DMS114 treated with DMSO at 0.1 percent for 48 hours (cell line): ENCODE measurements at regions not wholly inside any gene's neighbourhood (a gene's known extent, or its start where the extent isn't known, plus 50 kb on each side); places are given as distances from the start of the nearest gene placed in this dataset.
"Not testable (repeated sequence)": the region's sequence is repeated elsewhere in the genome, so short reads cannot be mapped to it uniquely, and the experiment has no call there.

Experiments
- DNase-seq: peaks from one replicate; lab custom pipeline; 2025; ENCODE audit not compliant: unreplicated experiment; lab: John Stamatoyannopoulos, UW

GRCh38 chr7:13117592-13117991 lies 430.2 kb downstream of the ARL4A start:
- no peak for DNase-seq

GRCh38 chr7:13124629-13125028 lies 437.2 kb downstream of the ARL4A start:
- not testable (repeated sequence) for DNase-seq

- DNase-seq, result no peak
Measured at GRCh38 chr7:13126347-13126746, 438.9 kb downstream of the ARL4A start.

GRCh38 chr7:13130321-13130720 lies 442.9 kb downstream of the ARL4A start:
- no peak for DNase-seq

- not testable (repeated sequence) for DNase-seq
Measured at GRCh38 chr7:13130906-13131305, 443.5 kb downstream of the ARL4A start.

- DNase-seq, result no peak
Measured at GRCh38 chr7:13132314-13132713, 444.9 kb downstream of the ARL4A start.

- not testable (repeated sequence) for DNase-seq
Measured at GRCh38 chr7:13136345-13136744, 448.9 kb downstream of the ARL4A start.

GRCh38 chr7:13139436-13139835 lies 452.0 kb downstream of the ARL4A start:
- DNase-seq, result no peak

GRCh38 chr7:13144673-13145072 lies 457.2 kb downstream of the ARL4A start:
- DNase-seq, result peak; percentile 42

GRCh38 chr7:13148548-13148947 lies 461.1 kb downstream of the ARL4A start:
- no peak for DNase-seq

- peak; percentile 33 for DNase-seq
Measured at GRCh38 chr7:13151978-13152377, 464.5 kb downstream of the ARL4A start.

GRCh38 chr7:13152755-13153154 lies 465.3 kb downstream of the ARL4A start:
- peak; percentile 54 for DNase-seq

GRCh38 chr7:13153266-13153665 lies 465.8 kb downstream of the ARL4A start:
- peak; percentile 89 for DNase-seq

- DNase-seq, result no peak
Measured at GRCh38 chr7:13153742-13154141, 466.3 kb downstream of the ARL4A start.

- DNase-seq, result no peak
Measured at GRCh38 chr7:13155188-13155587, 467.8 kb downstream of the ARL4A start.

GRCh38 chr7:13159003-13159402 lies 471.6 kb downstream of the ARL4A start:
- no peak for DNase-seq

- DNase-seq, result peak; percentile 69
Measured at GRCh38 chr7:13159467-13160184, 472.2 kb downstream of the ARL4A start.

- DNase-seq, result peak; percentile 52
Measured at GRCh38 chr7:13161125-13161524, 473.7 kb downstream of the ARL4A start.

GRCh38 chr7:13165854-13166253 lies 478.4 kb downstream of the ARL4A start:
- DNase-seq, result no peak

GRCh38 chr7:13166801-13167200 lies 479.4 kb downstream of the ARL4A start:
- DNase-seq, result no peak

- no peak for DNase-seq
Measured at GRCh38 chr7:13169356-13169755, 481.9 kb downstream of the ARL4A start.

GRCh38 chr7:13174991-13175390 lies 487.6 kb downstream of the ARL4A start:
- DNase-seq, result no peak

- no peak for DNase-seq
Measured at GRCh38 chr7:13179011-13179582, 491.7 kb downstream of the ARL4A start.
